HG03135 (cell line): ENCODE measurements at regions not wholly inside any gene's neighbourhood (a gene's known extent, or its start where the extent isn't known, plus 50 kb on each side); places are given as distances from the start of the nearest gene placed in this dataset.

ENCODE experiments used
- ATAC-seq: cut with Tn5 transposase; IDR thresholded peaks from one replicate; pipeline ENCODE4 v1.9.1; 2021; ENCODE audit warnings: mild to moderate bottlenecking, moderate library complexity; ENCODE audit not compliant: unreplicated experiment

- ATAC-seq: no peak
These were observed 1459.4 kb upstream of the TENM4 start for GRCh38 chr11:80900265-80900664.

GRCh38 chr11:80899381-80899780 is 1458.6 kb upstream of the TENM4 start:
- ATAC-seq: peak; percentile 65

GRCh38 chr11:80898910-80899309 is 1458.1 kb upstream of the TENM4 start:
- ATAC-seq: no peak

GRCh38 chr11:80886684-80887083 is 1445.9 kb upstream of the TENM4 start:
- ATAC-seq: no peak

GRCh38 chr11:80873310-80873999 is 1432.6 kb upstream of the TENM4 start:
- no peak for ATAC-seq

GRCh38 chr11:80872116-80872728 is 1431.4 kb upstream of the TENM4 start:
- ATAC-seq: no peak

GRCh38 chr11:80868831-80869230 is 1428.0 kb upstream of the TENM4 start:
- ATAC-seq: no peak

GRCh38 chr11:80862011-80862410 is 1421.2 kb upstream of the TENM4 start:
- ATAC-seq: no peak

GRCh38 chr11:80861193-80861592 is 1420.4 kb upstream of the TENM4 start:
- ATAC-seq: no peak

GRCh38 chr11:80860632-80861031 is 1419.8 kb upstream of the TENM4 start:
- ATAC-seq: no peak

- no peak for ATAC-seq
These were observed 1415.2 kb upstream of the TENM4 start for GRCh38 chr11:80856066-80856465.

- no peak for ATAC-seq
These were observed 1414.6 kb upstream of the TENM4 start for GRCh38 chr11:80855426-80855825.

- peak; percentile 55 for ATAC-seq
These were observed 1408.4 kb upstream of the TENM4 start for GRCh38 chr11:80849253-80849652.

- ATAC-seq: peak; percentile 92
These were observed 1406.1 kb upstream of the TENM4 start for GRCh38 chr11:80846979-80847378.

- ATAC-seq: no peak
These were observed 1405.6 kb upstream of the TENM4 start for GRCh38 chr11:80846442-80846841.

GRCh38 chr11:80844110-80844819 is 1403.4 kb upstream of the TENM4 start:
- no peak for ATAC-seq

GRCh38 chr11:80843266-80843974 is 1402.6 kb upstream of the TENM4 start:
- peak; percentile 48 for ATAC-seq

GRCh38 chr11:80842246-80842645 is 1401.4 kb upstream of the TENM4 start:
- ATAC-seq: no peak

- no peak for ATAC-seq
These were observed 1400.8 kb upstream of the TENM4 start for GRCh38 chr11:80841675-80842074.

- ATAC-seq: no peak
These were observed 1397.3 kb upstream of the TENM4 start for GRCh38 chr11:80838153-80838552.

GRCh38 chr11:80837051-80837450 is 1396.2 kb upstream of the TENM4 start:
- ATAC-seq: no peak
